ENCODE measurements at regions not wholly inside any gene's neighbourhood (a gene's known extent, or its start where the extent isn't known, plus 50 kb on each side); places are given as distances from the start of the nearest gene placed in this dataset.

DNA sequence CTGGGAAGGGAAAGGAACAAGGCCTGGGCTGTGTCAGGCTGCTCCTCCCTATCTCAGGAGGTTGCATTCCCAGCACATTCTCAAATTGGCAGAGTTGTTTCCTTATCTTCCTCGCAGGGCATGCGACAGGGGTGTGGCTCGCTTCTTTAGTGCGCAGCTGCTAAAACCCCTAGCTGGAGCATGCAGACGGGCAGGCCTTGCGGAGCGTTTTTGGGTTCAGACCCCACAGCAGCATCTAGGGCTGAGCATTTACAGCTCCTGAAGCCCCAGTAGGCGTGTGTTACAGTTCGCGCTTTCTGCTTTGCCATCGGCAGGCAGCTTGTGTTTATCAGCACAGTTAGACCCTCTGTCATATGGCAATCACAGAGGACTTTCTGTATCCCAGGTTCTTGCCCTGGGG lies 392.4 kb downstream of the TECRL start:
- TF ChIP-seq, protein P1, sequence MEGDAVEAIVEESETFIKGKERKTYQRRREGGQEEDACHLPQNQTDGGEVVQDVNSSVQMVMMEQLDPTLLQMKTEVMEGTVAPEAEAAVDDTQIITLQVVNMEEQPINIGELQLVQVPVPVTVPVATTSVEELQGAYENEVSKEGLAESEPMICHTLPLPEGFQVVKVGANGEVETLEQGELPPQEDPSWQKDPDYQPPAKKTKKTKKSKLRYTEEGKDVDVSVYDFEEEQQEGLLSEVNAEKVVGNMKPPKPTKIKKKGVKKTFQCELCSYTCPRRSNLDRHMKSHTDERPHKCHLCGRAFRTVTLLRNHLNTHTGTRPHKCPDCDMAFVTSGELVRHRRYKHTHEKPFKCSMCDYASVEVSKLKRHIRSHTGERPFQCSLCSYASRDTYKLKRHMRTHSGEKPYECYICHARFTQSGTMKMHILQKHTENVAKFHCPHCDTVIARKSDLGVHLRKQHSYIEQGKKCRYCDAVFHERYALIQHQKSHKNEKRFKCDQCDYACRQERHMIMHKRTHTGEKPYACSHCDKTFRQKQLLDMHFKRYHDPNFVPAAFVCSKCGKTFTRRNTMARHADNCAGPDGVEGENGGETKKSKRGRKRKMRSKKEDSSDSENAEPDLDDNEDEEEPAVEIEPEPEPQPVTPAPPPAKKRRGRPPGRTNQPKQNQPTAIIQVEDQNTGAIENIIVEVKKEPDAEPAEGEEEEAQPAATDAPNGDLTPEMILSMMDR (IDR thresholded peaks at IDR 0.05) = no peak
- no peak for TF ChIP-seq MEF2A (IDR thresholded peaks at IDR 0.05; ENCODE audit: borderline replicate concordance, low read depth)
- no peak for TF ChIP-seq RAD21 (IDR thresholded peaks at IDR 0.05; ENCODE audit: low read length)
- TF ChIP-seq YY1 (IDR thresholded peaks at IDR 0.05; ENCODE audit: low read depth) = no peak
- TF ChIP-seq POLR2AphosphoS5 (IDR thresholded peaks at IDR 0.05; ENCODE audit: low read depth, low read length) = no peak
- no peak for TF ChIP-seq MXI1 (IDR thresholded peaks at IDR 0.05; ENCODE audit: low read depth, low read length)
